ENCODE measurements at regions not wholly inside any gene's neighbourhood (a gene's known extent, or its start where the extent isn't known, plus 50 kb on each side); places are given as distances from the start of the nearest gene placed in this dataset.

DNA sequence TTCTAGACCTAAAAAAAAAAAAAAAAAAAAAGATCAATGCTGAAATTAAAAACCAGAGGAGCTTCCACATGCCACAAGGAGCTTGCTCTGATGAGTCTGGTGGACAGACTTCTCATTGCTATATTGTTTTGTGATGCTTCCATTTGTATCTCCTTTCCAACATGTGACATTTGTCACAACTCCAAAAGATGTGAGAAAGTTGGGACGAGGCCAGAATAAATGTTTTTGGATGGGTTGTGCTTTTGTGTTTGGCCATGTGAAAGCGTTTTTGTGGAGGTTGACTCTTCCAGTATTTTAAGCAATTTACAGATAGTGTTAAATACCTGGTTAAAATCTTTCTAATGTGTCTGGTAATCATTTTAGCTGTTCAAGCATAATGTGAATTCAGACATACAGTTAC is 280.1 kb downstream of the SKAP2 start:
- TF ChIP-seq, protein P1, sequence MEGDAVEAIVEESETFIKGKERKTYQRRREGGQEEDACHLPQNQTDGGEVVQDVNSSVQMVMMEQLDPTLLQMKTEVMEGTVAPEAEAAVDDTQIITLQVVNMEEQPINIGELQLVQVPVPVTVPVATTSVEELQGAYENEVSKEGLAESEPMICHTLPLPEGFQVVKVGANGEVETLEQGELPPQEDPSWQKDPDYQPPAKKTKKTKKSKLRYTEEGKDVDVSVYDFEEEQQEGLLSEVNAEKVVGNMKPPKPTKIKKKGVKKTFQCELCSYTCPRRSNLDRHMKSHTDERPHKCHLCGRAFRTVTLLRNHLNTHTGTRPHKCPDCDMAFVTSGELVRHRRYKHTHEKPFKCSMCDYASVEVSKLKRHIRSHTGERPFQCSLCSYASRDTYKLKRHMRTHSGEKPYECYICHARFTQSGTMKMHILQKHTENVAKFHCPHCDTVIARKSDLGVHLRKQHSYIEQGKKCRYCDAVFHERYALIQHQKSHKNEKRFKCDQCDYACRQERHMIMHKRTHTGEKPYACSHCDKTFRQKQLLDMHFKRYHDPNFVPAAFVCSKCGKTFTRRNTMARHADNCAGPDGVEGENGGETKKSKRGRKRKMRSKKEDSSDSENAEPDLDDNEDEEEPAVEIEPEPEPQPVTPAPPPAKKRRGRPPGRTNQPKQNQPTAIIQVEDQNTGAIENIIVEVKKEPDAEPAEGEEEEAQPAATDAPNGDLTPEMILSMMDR (conservative IDR thresholded peaks at IDR 0.05): no peak
- no peak for TF ChIP-seq EZH2 (IDR thresholded peaks at IDR 0.05; ENCODE audit: low read depth)
